Stomach (tissue), 8 donors: ENCODE measurements at regions not wholly inside any gene's neighbourhood (a gene's known extent, or its start where the extent isn't known, plus 50 kb on each side); places are given as distances from the start of the nearest gene placed in this dataset.
A peak's percentile ranks its signal among the peaks of the same experiment; 100 is the strongest.

Source experiments
- DNase-seq, 2 donors: peaks; one replicate each; pipeline versions ENCODE4 v3.0.0 to v3.0.0-alpha.2; 2013 to 2019
- H3K27ac ChIP-seq, 5 donors: fragments of 200-600 bp in 4 of 5; sonication (generic) in 4 of 5; one replicate each; pipeline ENCODE4 v1.5.1; 2013 to 2019; ENCODE audit warnings: mild to moderate bottlenecking in 1 of 5, moderate library complexity in 1 of 5
- H3K27me3 ChIP-seq, 3 donors: fragments of 200-600 bp; sonication (generic); one replicate each; pipeline ENCODE4 v1.5.1; 2017 to 2019; ENCODE audit warnings: mixed run types in 1 of 3
- H3K36me3 ChIP-seq, 4 donors: fragments of 200-600 bp; sonication (generic); 1 replicate in 3 of 4; 2 replicates in 1 of 4; pipeline ENCODE4 v1.5.1; 2016 to 2019
- H3K4me1 ChIP-seq, 4 donors: fragments of 200-600 bp; sonication (generic); one replicate each; pipeline ENCODE4 v1.5.1; 2016 to 2019
- H3K4me3 ChIP-seq, 4 donors: fragments of 200-600 bp; sonication (generic) in 3 of 4; one replicate each; pipeline ENCODE4 v1.5.1; 2016 to 2019; ENCODE audit warnings: mild to moderate bottlenecking in 1 of 4
- H3K9me3 ChIP-seq, 4 donors: fragments of 200-600 bp; sonication (generic); one replicate each; pipeline ENCODE4 v1.5.1; 2016 to 2019
- CTCF ChIP-seq, 7 experiments: fragments of 450-650 bp in 4 of 7; fragments of 200-600 bp in 3 of 7; sonication (generic) in 3 of 7; IDR thresholded peaks; one replicate each; pipeline ENCODE4 v1.5.1; 2016 to 2019; ENCODE audit warnings: antibody characterized with exemption in 7 of 7, control low read depth in 2 of 7, mild to moderate bottlenecking in 1 of 7
- EP300 ChIP-seq: sonication (generic); formaldehyde crosslinking; IDR thresholded peaks from one replicate; pipeline ENCODE4 v1.6.1; 2017; ENCODE audit warnings: antibody characterized with exemption
- POLR2A ChIP-seq, 4 donors: fragments of 450-650 bp; IDR thresholded peaks; one replicate each; pipeline ENCODE4 v1.6.1; 2016; ENCODE audit warnings: antibody characterized with exemption in 4 of 4, control low read depth in 2 of 4, mild to moderate bottlenecking in 1 of 4, moderate library complexity in 1 of 4
- POLR2AphosphoS5 ChIP-seq, 3 donors: sonication (generic); formaldehyde crosslinking; IDR thresholded peaks; one replicate each; pipeline ENCODE4 v1.6.1; 2016; ENCODE audit warnings: antibody characterized with exemption in 3 of 3
- WGBS, 5 donors: extraction: QIAGEN DNeasy Blood & Tissue Kit in 3 of 5; methylation state at CpG; one replicate each; pipeline versions ENCODE4 v1.1.5 to v1.1.7; 2013 to 2018; 5-methylcytosine and 5-hydroxymethylcytosine counted together
- intact Hi-C: fragments of 100-400 bp; cut with DNase I; formaldehyde crosslinking; loops from one replicate; pipeline ENCODE4 v1.15.1; 2023; ENCODE audit warnings: low total_unique reads
- donor health status: healthy with polysubstance abuse.
- donor health status: Bipolar disorder and iron deficiency.
- donor health status: healthy.

DNA sequence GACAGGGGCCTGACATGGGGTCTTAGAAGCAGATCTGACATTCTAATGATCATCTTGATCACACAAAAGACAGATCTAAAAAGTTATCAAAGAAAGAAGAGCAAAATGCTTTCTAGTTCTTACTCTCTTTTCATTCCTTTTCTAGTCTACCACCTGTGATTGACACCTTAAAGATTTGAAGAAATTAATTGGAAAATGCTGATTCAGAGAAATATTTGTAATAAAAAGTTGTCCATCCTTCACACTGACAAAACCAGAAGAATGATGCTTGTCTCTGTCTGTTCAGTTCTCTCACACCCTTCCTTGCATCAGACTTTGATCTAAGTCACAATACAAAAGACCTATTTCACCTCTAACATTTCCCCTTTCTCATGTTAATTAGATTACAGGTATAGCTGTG lies 182.4 kb downstream of the RAP2A start:
- TF ChIP-seq POLR2AphosphoS5 (IDR thresholded peaks at IDR 0.05) (no peak), CTCF (IDR thresholded peaks at IDR 0.05) (no peak), POLR2A (IDR thresholded peaks at IDR 0.05) (no peak), EP300 (no peak)
- DNase-seq = no peak
- Histone ChIP-seq H3K36me3 (no peaks in the 10 kb centered on the region), H3K27me3 (no peaks in the 10 kb centered on the region), H3K4me1 (no peaks in the 10 kb centered on the region), H3K9me3 (no peaks in the 10 kb centered on the region), H3K4me3 (no peak overlapping the region), H3K27ac (no peak overlapping the region)
- intact Hi-C loops = no loop called here

GRCh38 chr13:97621025-97621424 lies 187.1 kb downstream of the RAP2A start:
- no peaks in the 10 kb centered on the region for H3K36me3 ChIP-seq
- no peaks in the 10 kb centered on the region for H3K27me3 ChIP-seq
- 86 to 95% (median 94%) methylated on average over 15 of the region's 15 CpGs for WGBS, 5 donors
- DNase-seq = no peak
- TF ChIP-seq EP300 (no peak), POLR2AphosphoS5 (IDR thresholded peaks at IDR 0.05) (no peak), POLR2A (IDR thresholded peaks at IDR 0.05) (no peak), CTCF (IDR thresholded peaks at IDR 0.05) (no peak)
- intact Hi-C loops = no loop called here
- H3K4me1 ChIP-seq = no peaks in the 10 kb centered on the region
- no peaks in the 10 kb centered on the region for H3K9me3 ChIP-seq
- H3K4me3 ChIP-seq = no peak overlapping the region
- H3K27ac ChIP-seq = no peak overlapping the region

DNA sequence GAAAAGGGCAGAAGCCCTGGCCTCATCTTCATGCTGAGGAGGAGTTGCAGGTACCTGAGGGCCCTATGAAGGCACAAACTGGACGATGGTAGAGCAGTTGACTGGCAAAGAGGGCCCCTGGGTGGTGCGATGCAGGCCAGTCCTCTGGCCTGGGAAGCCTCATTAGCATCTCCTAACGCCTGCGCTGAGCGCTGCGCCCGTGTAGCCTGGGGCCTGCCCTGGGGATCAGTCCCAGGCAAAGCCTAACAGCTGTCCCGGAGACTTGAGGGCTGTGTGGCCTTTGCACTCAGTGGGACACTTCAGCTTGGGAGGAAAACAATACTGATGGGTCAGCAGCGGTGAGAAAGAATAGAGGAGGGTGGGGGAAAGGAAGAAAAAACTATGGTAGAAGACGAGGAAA lies 187.7 kb downstream of the RAP2A start:
- intact Hi-C loops = no loop called here
- no peaks in the 10 kb centered on the region for H3K36me3 ChIP-seq
- WGBS, 5 donors = 47 to 61% (median 55%) methylated on average over 10 of the region's 10 CpGs
- TF ChIP-seq CTCF (IDR thresholded peaks at IDR 0.05) (no peak), EP300 (no peak), POLR2A (IDR thresholded peaks at IDR 0.05) (no peak), POLR2AphosphoS5 (IDR thresholded peaks at IDR 0.05) (no peak)
- H3K4me1 ChIP-seq = no peaks in the 10 kb centered on the region
- no peaks in the 10 kb centered on the region for H3K27me3 ChIP-seq
- no peak overlapping the region for H3K4me3 ChIP-seq
- H3K27ac ChIP-seq = no peak overlapping the region
- no peaks in the 10 kb centered on the region for H3K9me3 ChIP-seq
- no peak for DNase-seq

DNA sequence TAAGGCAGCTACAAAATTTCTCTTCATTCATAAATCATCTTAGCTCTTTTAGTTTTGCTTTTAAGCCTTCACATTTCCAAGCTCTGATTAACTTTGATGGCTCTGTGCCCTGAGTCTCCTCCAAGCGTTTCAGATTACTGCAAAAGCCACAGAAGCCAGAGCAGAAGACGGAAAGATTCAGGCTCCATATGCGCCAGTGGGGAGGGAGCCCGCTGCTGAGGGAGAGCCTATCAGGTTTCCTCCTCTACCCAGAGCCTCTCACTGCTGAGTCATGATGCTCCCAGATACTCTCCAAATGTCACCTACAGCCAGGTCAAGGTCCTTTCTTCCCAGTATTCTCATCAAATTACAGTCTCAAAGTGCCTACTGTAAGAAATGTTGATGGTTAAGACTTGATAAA lies 193.6 kb downstream of the RAP2A start:
- H3K9me3 ChIP-seq = peaks cover 0 to 18% (median 11%) of the 10 kb centered on the region in 4 donors
- intact Hi-C loops = no loop called here
- TF ChIP-seq CTCF (IDR thresholded peaks at IDR 0.05) = no peak
- TF ChIP-seq POLR2AphosphoS5 (IDR thresholded peaks at IDR 0.05) = no peak
- no peak for TF ChIP-seq EP300
- no peak for TF ChIP-seq POLR2A (IDR thresholded peaks at IDR 0.05)
- H3K4me1 ChIP-seq = no peaks in the 10 kb centered on the region
- H3K27me3 ChIP-seq = no peaks in the 10 kb centered on the region
- H3K27ac ChIP-seq = no peak overlapping the region
- H3K36me3 ChIP-seq = no peaks in the 10 kb centered on the region
- WGBS, 5 donors = 9 to 30% (median 20%) methylated on average over 4 of the region's 4 CpGs
- DNase-seq = peak in 1 of 2 donors; percentile 90
- H3K4me3 ChIP-seq = no peak overlapping the region
